GM19238 (cell line): ENCODE measurements at regions not wholly inside any gene's neighbourhood (a gene's known extent, or its start where the extent isn't known, plus 50 kb on each side); places are given as distances from the start of the nearest gene placed in this dataset.
A peak's percentile ranks its signal among the peaks of the same experiment; 100 is the strongest.
"Not testable (repeated sequence)": the region's sequence is repeated elsewhere in the genome, so short reads cannot be mapped to it uniquely, and the experiment has no call there.

ENCODE experiments used
- DNase-seq: peaks from one replicate; pipeline ENCODE4 v3.0.0; 2011; ENCODE audit warnings: low spot score; ENCODE audit not compliant: insufficient read length

- not testable (repeated sequence) for DNase-seq
Measured at GRCh38 chr11:14573539-14574057, 53.4 kb upstream of the PSMA1 start.

GRCh38 chr11:14577292-14577691 lies 57.1 kb upstream of the PSMA1 start:
- DNase-seq = no peak

GRCh38 chr11:14577835-14578529 lies 57.8 kb upstream of the PSMA1 start:
- no peak for DNase-seq

GRCh38 chr11:14578541-14578956 lies 58.4 kb upstream of the PSMA1 start:
- peak; percentile 47 for DNase-seq

GRCh38 chr11:14579646-14580045 lies 59.5 kb upstream of the PSMA1 start:
- no peak for DNase-seq

- no peak for DNase-seq
Measured at GRCh38 chr11:14582793-14583192, 60.8 kb upstream of the PDE3B start.

GRCh38 chr11:14583252-14584034 lies 60.2 kb upstream of the PDE3B start:
- DNase-seq = no peak

- no peak for DNase-seq
Measured at GRCh38 chr11:14584035-14584363, 59.6 kb upstream of the PDE3B start.

GRCh38 chr11:14584595-14584994 lies 59.0 kb upstream of the PDE3B start:
- no peak for DNase-seq

- DNase-seq = no peak
Measured at GRCh38 chr11:14585438-14585837, 58.2 kb upstream of the PDE3B start.

GRCh38 chr11:14587258-14587657 lies 56.3 kb upstream of the PDE3B start:
- DNase-seq = no peak

- no peak for DNase-seq
Measured at GRCh38 chr11:14588681-14589080, 54.9 kb upstream of the PDE3B start.

GRCh38 chr11:14589421-14589820 lies 54.2 kb upstream of the PDE3B start:
- DNase-seq = no peak

- DNase-seq = not testable (repeated sequence)
Measured at GRCh38 chr11:14591046-14591445, 52.6 kb upstream of the PDE3B start.

GRCh38 chr11:14593671-14594070 lies 49.9 kb upstream of the PDE3B start:
- DNase-seq = no peak
